T-helper 2 cell treated with Interferon-gamma antibody and Interleukin-4, amounts not matched to agents 100 ng/mL and 5 ng/mL, for 36 hours (primary cell): ENCODE measurements at regions not wholly inside any gene's neighbourhood (a gene's known extent, or its start where the extent isn't known, plus 50 kb on each side); places are given as distances from the start of the nearest gene placed in this dataset.

Source experiments
- intact Hi-C: fragments of 100-400 bp; cut with micrococcal nuclease; formaldehyde crosslinking; loops from one replicate; pipeline ENCODE4 v1.15.1; 2023

DNA sequence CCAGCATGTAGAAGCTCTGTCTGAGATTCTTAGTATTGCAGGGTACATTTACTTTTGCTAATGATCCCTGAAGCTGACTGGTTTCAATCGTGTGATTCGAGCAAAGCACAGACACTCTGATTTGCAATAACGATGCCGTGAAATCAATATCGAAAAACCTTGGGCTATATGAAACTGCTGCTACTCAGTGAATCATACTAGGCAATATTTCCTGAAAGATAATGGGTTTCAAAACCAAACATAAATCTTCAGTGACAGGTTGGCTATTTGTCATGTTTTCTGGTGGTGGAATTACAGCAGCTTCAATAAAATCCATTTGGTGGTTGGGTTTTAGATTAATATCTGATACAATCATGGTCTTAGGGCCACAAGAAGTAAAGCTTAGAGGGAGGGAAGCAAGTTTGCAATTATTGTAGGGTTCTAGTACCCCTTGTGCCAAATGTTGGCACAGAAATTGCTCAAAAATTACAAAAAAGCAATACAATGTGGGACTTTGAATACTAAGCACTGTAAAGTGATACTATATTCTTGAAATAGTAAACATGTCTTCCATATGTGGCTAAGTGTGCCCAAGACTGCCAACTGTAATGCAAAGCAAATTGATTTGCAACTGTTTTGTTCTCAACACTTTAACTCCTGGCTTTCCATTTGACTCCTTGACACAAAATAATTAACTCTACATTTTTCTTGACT lies 112.4 kb upstream of the JAZF1 start:
- intact Hi-C loops: no loop called here

DNA sequence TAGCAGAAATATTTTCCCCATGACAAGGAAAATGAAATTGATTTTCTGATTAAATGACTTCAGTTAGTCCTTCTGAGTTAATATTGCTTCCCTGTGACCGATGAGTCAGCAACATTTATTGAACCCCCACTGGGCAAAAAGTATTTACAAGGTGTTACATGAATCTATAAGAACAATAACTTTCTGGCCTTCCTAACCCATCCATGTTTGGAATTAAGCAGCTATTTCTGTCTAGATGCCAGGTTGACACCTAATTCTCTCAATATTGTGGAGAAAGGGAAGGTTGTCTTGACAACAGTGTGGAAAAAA lies 112.9 kb upstream of the JAZF1 start:
- intact Hi-C loops: no loop called here

- intact Hi-C loops: loop anchor here (2.0 kb wide), 1 partner anchor 558 kb away; no protein-coding TSS in a partner anchor
Observed at GRCh38 chr7:28296571-28297483, 115.5 kb upstream of the CREB5 start.

DNA sequence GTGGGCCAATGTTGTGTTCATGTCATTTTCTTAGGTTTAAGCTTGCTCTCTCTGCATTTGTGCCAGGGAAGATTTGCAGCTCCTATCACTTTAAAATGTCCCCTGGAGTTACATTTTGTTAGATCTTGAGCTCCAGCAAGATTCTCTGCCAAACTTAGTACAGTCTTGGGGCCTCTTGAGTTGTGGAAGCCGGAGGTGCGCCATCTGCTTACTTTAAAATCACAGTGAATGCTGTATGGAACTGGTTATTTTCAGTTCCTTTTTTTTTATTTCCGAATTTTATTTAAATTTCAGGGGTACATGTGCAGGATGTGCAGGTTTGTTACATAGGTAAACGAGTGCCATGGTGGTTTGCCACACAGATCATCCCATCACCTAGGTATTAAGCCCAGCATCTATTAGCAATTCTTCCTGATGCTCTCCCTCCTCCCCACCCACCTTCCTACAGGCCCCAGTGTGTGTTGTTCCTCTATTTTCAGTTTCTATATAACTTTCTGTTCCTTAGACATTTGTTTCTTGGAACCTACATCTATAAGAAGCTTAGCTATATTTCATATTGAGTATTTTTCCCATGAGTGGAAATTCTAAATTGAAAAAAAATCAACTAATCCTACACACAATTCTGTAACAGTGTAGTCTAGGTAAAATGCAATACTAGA lies 114.4 kb upstream of the CREB5 start:
- intact Hi-C loops: loop anchor here (2.0 kb wide), 1 partner anchor 557 kb away; no protein-coding TSS in a partner anchor

DNA sequence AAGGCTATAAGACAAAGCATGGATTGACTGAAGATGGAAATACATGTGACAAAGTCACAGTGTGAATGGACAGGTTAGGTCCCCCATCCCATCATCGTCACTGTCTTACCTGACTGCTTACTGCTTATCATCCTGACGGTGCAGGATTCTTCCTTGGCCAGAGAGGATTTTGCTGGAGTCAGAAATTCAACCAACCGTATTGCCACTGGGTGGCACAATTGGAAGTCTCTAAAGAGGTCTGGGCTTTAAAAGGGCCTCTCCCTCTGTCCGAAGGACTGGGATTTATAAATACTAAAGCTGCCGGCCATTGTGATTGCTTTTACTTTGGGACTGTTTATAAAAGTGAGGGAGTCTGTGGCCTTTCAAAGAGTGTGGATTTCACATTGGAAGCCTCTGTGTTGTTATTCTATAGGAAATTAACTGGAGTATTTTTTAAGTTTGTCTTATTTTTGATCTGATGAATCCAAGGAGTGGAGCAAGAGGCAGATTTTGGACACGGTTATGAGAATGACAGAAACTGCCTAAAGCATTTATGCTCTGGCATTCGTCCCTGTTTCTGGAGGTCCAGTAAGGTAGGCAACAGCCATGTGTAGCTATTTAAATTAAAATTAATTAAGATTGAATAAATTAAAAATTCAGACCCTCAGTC lies 113.3 kb upstream of the CREB5 start:
- intact Hi-C loops: no loop called here

- intact Hi-C loops: no loop called here
Observed at GRCh38 chr7:28299556-28299955, 112.8 kb upstream of the CREB5 start.

- intact Hi-C loops: no loop called here
Observed at GRCh38 chr7:28300488-28300887, 111.8 kb upstream of the CREB5 start.

GRCh38 chr7:28301148-28301641 lies 111.1 kb upstream of the CREB5 start:
- intact Hi-C loops: no loop called here

DNA sequence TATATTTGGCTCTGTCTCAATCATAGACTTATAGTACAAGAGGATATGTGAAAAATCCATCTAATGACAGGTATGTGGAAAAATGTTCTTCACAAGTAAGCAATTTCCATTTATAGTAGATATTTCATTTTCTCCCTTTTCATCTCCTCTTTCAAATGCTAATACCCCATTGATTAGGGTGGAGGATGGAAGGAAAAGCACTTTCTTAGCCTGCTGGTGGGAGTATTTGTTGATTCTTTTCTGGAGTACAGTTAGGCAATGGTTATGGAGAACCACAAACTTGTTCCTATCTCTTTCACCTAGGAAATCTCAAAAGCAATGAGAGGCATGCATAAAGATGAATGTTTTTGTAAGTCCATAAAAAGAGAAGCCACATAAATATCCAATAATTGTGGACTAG lies 108.0 kb upstream of the CREB5 start:
- intact Hi-C loops: no loop called here

GRCh38 chr7:28309704-28310459 lies 102.4 kb upstream of the CREB5 start:
- intact Hi-C loops: no loop called here

- intact Hi-C loops: no loop called here
Observed at GRCh38 chr7:28310460-28310848, 101.9 kb upstream of the CREB5 start.

DNA sequence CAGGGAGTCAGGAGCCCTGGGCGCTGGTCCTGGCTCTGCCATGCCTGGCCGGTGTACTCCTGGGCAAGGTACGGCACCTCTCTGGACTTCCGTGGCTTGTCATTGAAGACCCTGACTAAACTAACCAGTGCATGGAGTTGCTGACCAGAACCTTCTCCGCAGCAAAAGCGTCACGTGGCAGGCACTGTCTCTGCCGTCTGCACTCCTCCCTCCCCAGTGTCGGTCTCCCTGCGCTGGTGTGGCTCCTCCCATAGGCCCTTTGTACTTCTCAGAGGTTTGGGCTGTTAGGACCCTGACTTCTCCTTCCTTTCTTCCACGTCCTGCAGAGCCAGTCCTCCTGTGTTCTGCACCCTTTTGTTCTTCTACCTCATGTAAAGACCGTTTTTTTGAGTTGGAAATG lies 100.6 kb upstream of the CREB5 start:
- intact Hi-C loops: no loop called here

DNA sequence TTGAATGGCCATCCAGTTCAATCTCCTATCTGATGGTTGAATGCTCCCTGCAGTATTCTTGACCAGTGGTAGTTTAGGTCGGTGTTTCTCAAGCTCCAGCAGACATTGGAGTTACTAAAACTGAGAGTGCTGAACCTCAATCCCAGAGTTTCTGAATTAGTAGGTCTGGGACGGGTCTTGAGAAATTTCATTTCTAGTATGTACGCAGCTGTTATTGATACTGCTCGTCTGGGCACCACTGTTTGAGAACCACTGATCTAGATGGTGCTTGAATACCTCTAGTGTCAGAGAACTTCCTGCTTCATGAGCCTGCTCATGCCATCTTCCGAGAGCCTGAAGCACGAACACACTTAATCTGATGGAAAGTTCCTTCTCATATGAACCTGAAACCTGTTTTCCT lies 99.4 kb upstream of the CREB5 start:
- intact Hi-C loops: no loop called here

DNA sequence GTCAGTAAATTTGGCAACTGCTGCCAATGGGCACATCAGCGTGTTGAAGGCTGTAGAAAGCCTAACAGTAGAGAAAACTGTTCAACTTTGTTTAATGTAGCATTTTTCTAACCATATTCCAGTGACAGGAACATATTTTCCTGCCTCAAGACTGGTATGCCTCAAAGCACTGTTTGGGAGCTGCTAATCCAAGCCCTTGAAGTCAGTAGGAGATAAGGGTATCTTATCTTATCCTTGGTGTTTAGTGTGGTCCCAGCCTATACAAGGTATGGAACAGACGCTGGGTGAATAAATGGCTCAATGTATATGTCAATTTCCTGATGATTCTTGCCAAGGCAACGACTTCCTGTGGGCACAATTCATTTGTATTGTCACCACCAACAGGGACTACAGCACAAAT lies 97.5 kb upstream of the CREB5 start:
- intact Hi-C loops: no loop called here

GRCh38 chr7:28315565-28316410 lies 96.5 kb upstream of the CREB5 start:
- intact Hi-C loops: no loop called here

DNA sequence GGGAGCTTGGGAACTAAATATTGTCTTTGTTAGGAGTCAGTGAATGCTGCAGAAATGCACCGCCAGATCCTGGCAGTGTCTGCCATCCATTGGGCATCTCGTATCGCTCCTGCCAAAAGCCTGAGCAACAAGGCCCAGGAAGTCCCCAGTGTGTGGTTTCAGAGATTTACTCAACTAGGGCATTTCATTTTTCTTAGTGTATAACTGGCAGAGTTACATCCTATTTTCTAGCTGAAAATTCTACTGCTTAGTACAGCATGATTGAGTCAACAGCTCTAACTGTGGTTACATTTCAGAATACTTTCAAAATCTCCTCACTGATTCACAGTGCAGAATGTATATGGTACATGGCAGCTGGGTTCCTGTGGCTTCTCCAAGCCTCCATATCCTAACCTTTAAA lies 95.8 kb upstream of the CREB5 start:
- intact Hi-C loops: no loop called here

DNA sequence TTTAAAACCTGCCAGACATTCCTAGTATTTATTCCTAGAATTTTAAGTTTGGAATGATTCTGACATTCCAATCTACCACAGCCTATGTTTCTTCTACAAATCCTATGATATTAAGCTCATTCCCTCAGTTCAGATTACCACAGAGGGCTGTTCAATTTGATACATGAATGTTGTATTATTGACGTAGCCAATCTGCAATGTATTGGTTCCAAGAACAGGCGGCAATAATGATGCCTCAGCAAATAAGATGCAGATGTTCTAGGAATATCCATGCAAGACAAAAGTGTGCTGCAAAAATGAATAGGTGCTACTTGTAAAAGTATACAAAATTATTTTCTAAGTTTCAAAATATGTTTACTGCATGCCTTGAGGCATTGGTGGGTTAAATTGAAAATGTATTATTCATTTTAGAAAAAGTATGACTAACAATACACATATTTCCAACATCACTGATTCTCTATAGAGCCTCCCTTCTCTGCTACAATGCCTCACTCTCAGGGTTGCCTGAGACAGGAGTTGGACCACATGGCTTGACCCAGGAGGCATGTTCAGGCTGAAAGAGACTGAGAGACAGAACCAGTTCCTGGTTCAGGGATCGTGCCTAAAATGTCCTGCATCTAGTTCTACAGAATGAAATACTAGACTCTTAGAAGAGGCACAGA lies 94.1 kb upstream of the CREB5 start:
- intact Hi-C loops: no loop called here

- intact Hi-C loops: no loop called here
Observed at GRCh38 chr7:28323833-28324232, 88.5 kb upstream of the CREB5 start.

DNA sequence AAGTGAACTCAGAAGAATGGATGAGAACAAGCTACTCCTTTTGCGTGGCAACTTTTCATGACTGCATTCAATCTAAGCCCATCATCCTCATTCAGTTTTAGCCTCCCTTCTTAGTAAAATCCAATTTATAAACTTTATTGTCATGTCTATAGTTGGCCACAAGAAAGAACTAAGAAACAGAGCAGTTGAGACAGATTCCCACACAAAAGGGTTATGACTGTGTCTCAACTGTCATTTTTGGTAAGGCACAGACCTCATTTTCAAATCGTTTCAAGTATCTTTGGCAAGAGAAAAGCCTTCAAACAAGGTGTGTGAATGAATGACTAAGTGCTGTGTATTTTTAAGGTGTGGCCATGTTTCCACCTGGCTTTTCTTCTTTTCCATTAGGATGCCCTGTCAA lies 84.2 kb upstream of the CREB5 start:
- intact Hi-C loops: no loop called here
